ENCODE measurements at regions not wholly inside any gene's neighbourhood (a gene's known extent, or its start where the extent isn't known, plus 50 kb on each side); places are given as distances from the start of the nearest gene placed in this dataset.

GRCh38 chr20:50305636-50306477 is 115.2 kb downstream of the CEBPB start:
- no peaks in the 10 kb centered on the region for H3K36me3 ChIP-seq (ENCODE audit: control insufficient read depth, insufficient read depth, low read length)
- no peak overlapping the region for H3K4me3 ChIP-seq (ENCODE audit: low read length)
- no peak for TF ChIP-seq CTCF (IDR thresholded peaks at IDR 0.05)
- H3K4me3 Mint-ChIP-seq: no peak overlapping the region
- H3K36me3 Mint-ChIP-seq: no peaks in the 10 kb centered on the region
- intact Hi-C loops (cut with micrococcal nuclease): no loop called here
- H3K9me3 ChIP-seq (ENCODE audit: control insufficient read depth, insufficient read depth, low read length): no peaks in the 10 kb centered on the region
- DNase-seq: no peak
- H3K27me3 ChIP-seq (ENCODE audit: control insufficient read depth, insufficient read depth, low read length): no peaks in the 10 kb centered on the region
- peaks cover 17% of the 10 kb centered on the region for H3K4me1 ChIP-seq (ENCODE audit: control insufficient read depth, insufficient read depth, low read length)
- WGBS (ENCODE audit: insufficient coverage): 85% methylated on average over 19 of the region's 19 CpGs
- H3K27ac ChIP-seq (ENCODE audit: low read length): no peak overlapping the region
- no peak overlapping the region for H3K27ac Mint-ChIP-seq
- ATAC-seq: no peak
- H3K9me3 Mint-ChIP-seq: no peaks in the 10 kb centered on the region
- H3K4me1 Mint-ChIP-seq: peaks cover 15 to 16% of the 10 kb centered on the region in 2 donors
- H3K27me3 Mint-ChIP-seq (ENCODE audit: low read depth in 2 of 2): peaks cover 25 to 32% of the 10 kb centered on the region in 2 donors

- Mint-ChIP-seq H3K36me3 (no peaks in the 10 kb centered on the region), H3K9me3 (no peaks in the 10 kb centered on the region), H3K27me3 (ENCODE audit: low read depth in 2 of 2) (peaks cover 23 to 29% of the 10 kb centered on the region in 2 donors), H3K27ac (peak overlapping the region in 1 of 2 donors; percentile 0), H3K4me1 (peaks cover 19 to 21% of the 10 kb centered on the region in 2 donors), H3K4me3 (no peak overlapping the region)
- DNase-seq (no peak), ATAC-seq (no peak)
- H3K4me3 ChIP-seq (ENCODE audit: low read length): no peak overlapping the region
- no peaks in the 10 kb centered on the region for H3K9me3 ChIP-seq (ENCODE audit: control insufficient read depth, insufficient read depth, low read length)
- 90% methylated on average over 13 of the region's 13 CpGs for WGBS (ENCODE audit: insufficient coverage)
- no peak overlapping the region for H3K27ac ChIP-seq (ENCODE audit: low read length)
- no peaks in the 10 kb centered on the region for H3K27me3 ChIP-seq (ENCODE audit: control insufficient read depth, insufficient read depth, low read length)
- no peak for TF ChIP-seq CTCF (IDR thresholded peaks at IDR 0.05)
- H3K36me3 ChIP-seq (ENCODE audit: control insufficient read depth, insufficient read depth, low read length): no peaks in the 10 kb centered on the region
- H3K4me1 ChIP-seq (ENCODE audit: control insufficient read depth, insufficient read depth, low read length): peaks cover 19% of the 10 kb centered on the region
- intact Hi-C loops (cut with micrococcal nuclease): no loop called here
Observed at GRCh38 chr20:50306478-50307423, 116.1 kb downstream of the CEBPB start.

- ATAC-seq: peak in 2 of 3 donors; percentile 10 to 42
- Histone ChIP-seq H3K4me3 (ENCODE audit: low read length) (no peak overlapping the region), H3K27me3 (ENCODE audit: control insufficient read depth, insufficient read depth, low read length) (no peaks in the 10 kb centered on the region), H3K27ac (ENCODE audit: low read length) (no peak overlapping the region), H3K4me1 (ENCODE audit: control insufficient read depth, insufficient read depth, low read length) (peaks cover 19% of the 10 kb centered on the region), H3K9me3 (ENCODE audit: control insufficient read depth, insufficient read depth, low read length) (no peaks in the 10 kb centered on the region), H3K36me3 (ENCODE audit: control insufficient read depth, insufficient read depth, low read length) (no peaks in the 10 kb centered on the region)
- Mint-ChIP-seq H3K27me3 (ENCODE audit: low read depth in 2 of 2) (peaks cover 28% of the 10 kb centered on the region in 2 donors), H3K4me1 (peaks cover 19 to 27% of the 10 kb centered on the region in 2 donors), H3K9me3 (no peaks in the 10 kb centered on the region), H3K27ac (no peak overlapping the region), H3K4me3 (no peak overlapping the region), H3K36me3 (no peaks in the 10 kb centered on the region)
- WGBS (ENCODE audit: insufficient coverage): 73% methylated on average over 3 of the region's 3 CpGs
- intact Hi-C loops (cut with micrococcal nuclease): no loop called here
- no peak for TF ChIP-seq CTCF (IDR thresholded peaks at IDR 0.05)
- DNase-seq: no peak
Observed at GRCh38 chr20:50308166-50308512, 117.5 kb downstream of the CEBPB start.
